ENCODE measurements at regions not wholly inside any gene's neighbourhood (a gene's known extent, or its start where the extent isn't known, plus 50 kb on each side); places are given as distances from the start of the nearest gene placed in this dataset.

DNA sequence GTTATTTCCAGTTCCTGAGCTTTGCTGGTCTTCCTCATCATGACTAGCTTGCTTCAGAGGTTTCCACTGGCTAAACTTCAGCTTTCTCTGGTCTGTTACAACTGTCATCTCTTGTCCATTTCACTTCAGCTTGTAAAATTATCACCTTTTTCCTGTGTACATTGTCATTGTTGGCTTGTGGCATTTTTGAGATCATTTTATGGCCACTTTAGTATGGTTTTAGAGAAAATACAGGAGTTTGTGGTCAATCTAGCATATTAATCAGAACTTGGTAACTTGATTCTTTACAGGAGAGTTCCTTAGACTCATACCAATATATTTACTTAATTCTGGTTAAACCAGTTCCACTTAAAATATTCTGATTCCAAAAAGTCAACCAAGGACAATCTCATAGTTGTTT lies 235.9 kb upstream of the KITLG start:
- TF ChIP-seq, protein P1, sequence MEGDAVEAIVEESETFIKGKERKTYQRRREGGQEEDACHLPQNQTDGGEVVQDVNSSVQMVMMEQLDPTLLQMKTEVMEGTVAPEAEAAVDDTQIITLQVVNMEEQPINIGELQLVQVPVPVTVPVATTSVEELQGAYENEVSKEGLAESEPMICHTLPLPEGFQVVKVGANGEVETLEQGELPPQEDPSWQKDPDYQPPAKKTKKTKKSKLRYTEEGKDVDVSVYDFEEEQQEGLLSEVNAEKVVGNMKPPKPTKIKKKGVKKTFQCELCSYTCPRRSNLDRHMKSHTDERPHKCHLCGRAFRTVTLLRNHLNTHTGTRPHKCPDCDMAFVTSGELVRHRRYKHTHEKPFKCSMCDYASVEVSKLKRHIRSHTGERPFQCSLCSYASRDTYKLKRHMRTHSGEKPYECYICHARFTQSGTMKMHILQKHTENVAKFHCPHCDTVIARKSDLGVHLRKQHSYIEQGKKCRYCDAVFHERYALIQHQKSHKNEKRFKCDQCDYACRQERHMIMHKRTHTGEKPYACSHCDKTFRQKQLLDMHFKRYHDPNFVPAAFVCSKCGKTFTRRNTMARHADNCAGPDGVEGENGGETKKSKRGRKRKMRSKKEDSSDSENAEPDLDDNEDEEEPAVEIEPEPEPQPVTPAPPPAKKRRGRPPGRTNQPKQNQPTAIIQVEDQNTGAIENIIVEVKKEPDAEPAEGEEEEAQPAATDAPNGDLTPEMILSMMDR (IDR thresholded peaks at IDR 0.05), result no peak
- TF ChIP-seq POLR2A (IDR thresholded peaks at IDR 0.05) (no peak), EP300 (IDR thresholded peaks at IDR 0.05) (no peak)

Data from gastroesophageal sphincter (tissue), 3 donors.